GM21619 (cell line): ENCODE measurements at regions not wholly inside any gene's neighbourhood (a gene's known extent, or its start where the extent isn't known, plus 50 kb on each side); places are given as distances from the start of the nearest gene placed in this dataset.
A peak's percentile ranks its signal among the peaks of the same experiment; 100 is the strongest.

ENCODE experiments used
- ATAC-seq: cut with Tn5 transposase; IDR thresholded peaks from one replicate; pipeline ENCODE4 v1.9.1; 2021; ENCODE audit not compliant: unreplicated experiment

GRCh38 chr4:163949976-163950601 lies 455.6 kb downstream of the TMA16 start:
- no peak for ATAC-seq

DNA sequence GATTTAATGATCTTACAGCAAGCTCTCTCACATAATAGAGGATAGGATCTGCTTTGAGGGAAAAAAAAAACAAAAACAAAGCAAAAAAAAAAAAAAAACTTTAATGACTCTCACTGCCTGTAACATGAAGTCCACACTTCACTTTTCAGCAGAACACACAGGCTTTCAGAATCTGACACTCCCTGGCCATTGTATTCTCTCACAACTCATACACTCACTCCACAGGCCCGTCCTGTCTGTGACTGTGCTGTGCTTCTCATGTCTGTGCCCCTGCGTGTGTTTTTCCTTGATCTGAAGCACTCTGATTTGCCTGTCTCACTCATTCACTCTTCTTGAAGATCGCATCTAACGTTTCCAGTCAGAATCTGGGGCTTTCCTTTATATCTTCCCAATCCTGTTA lies 460.8 kb downstream of the TMA16 start:
- no peak for ATAC-seq

DNA sequence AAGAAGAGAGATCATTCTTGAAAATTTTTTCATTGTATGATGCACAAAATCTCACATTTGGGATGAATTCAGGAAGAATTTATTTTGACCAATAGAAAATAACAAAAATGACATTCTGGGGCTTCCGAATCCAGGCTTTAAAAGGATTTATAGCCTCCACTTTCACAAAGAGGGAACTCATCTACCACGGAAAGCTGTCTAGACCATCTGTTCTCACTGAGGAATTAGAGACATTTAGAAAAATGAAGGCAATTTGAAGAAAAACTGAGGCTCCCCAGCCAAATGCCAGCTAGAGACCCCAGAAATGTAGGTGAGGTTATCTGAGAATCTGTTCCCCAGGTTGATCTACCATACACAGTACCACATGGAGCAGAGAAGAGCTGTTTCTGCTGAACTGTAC lies 464.3 kb downstream of the TMA16 start:
- no peak for ATAC-seq

- ATAC-seq, result no peak
These were observed 465.4 kb downstream of the TMA16 start for GRCh38 chr4:163959932-163960331.

GRCh38 chr4:163966612-163967011 lies 472.1 kb downstream of the TMA16 start:
- ATAC-seq, result no peak

- ATAC-seq, result peak; percentile 72
These were observed 472.8 kb downstream of the TMA16 start for GRCh38 chr4:163967263-163967662.

- ATAC-seq, result peak; percentile 13
These were observed 473.2 kb downstream of the TMA16 start for GRCh38 chr4:163967710-163968109.

DNA sequence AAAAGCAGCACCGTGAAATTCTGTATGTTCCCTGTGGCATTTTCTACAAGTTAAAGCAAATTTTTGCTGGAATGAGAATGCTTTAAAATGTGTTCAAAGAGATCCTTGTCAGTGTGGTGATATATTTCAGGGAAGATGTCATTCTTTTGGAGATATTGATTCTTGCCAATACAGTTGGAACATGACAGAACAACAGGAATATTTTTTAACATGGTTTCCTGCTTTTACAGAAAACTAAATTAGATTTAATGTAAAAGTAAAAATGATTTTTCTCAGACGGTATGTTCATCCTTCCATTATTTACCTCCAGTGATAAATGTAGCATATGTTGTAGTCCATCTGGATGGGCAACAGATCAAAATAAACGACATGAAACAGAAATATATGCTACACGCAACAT lies 474.8 kb downstream of the TMA16 start:
- no peak for ATAC-seq

- no peak for ATAC-seq
These were observed 482.1 kb downstream of the TMA16 start for GRCh38 chr4:163976588-163976987.

- no peak for ATAC-seq
These were observed 493.9 kb downstream of the TMA16 start for GRCh38 chr4:163988391-163988790.

DNA sequence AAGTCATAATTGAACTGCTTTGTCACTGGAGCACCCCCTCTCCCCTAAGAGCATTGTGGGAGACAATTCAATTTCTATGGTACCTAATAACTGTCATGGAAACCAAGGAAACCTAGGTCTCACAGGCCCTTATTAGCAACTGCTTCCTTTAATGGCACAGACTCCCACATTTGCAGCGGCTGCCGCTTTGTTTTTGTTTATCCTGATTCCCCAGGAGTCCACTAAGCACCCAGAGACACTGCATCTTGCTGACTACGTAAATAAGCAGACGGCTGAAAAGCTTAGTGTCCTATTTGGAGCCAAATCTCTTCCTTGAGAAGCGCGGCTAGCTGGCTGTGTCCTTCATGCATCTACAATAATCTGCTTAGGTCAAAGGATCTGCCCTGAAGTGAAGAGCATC lies 494.4 kb downstream of the TMA16 start:
- ATAC-seq, result no peak

GRCh38 chr4:163991298-163991865 lies 496.9 kb downstream of the TMA16 start:
- ATAC-seq, result no peak

- no peak for ATAC-seq
These were observed 514.9 kb downstream of the TMA16 start for GRCh38 chr4:164009435-164009834.

DNA sequence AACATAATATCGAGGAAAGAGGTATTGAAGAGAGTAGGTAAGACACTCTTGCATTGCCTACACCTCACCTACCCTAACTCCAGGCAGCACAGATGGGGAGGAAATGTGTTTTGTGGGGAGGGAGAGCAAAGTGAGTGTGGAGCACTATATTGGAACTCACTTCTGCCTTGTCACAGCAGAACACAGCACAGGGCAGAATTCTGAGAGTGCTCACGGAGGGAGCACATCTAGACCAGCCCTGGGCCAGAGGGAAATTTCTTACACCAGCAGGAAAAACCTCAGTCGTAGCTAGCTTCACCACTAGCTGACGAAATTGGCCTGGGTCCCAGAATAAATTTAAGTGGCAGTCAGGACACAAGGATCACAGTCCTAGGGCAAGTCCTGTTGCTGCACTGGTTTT lies 517.3 kb downstream of the TMA16 start:
- ATAC-seq, result no peak

DNA sequence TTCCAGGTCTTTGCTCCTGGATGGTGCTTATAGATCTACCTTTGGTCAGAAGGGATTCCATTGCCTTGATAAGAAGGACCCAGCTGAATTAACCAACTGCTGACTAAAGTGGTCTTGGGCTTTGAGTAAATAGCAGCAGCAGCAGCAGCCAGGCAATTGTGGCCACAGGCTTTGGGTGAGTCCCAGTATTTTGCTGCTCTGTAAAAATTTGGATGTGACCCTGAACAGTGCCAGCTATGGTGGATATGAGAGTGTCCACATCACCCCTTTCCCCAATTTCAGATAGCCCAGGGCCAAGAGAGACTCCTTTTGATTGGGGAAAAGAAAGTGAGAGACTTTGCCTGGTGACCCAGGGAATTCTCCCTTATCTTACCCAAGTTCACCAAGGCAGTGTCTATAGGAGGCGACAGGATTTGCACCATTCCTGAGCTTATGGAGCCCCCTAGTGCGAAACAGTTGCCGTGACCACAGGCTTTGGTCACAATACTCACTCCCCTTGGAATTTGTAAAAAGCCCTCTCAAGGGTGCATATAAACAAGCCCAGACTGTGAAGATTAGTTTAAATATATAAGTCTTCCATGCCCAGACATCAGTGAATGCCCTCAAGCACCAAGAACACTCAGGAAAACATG lies 518.0 kb downstream of the TMA16 start:
- ATAC-seq, result peak; percentile 71

GRCh38 chr4:164021947-164022346 lies 527.5 kb downstream of the TMA16 start:
- no peak for ATAC-seq

GRCh38 chr4:164023214-164023613 lies 528.7 kb downstream of the TMA16 start:
- no peak for ATAC-seq

DNA sequence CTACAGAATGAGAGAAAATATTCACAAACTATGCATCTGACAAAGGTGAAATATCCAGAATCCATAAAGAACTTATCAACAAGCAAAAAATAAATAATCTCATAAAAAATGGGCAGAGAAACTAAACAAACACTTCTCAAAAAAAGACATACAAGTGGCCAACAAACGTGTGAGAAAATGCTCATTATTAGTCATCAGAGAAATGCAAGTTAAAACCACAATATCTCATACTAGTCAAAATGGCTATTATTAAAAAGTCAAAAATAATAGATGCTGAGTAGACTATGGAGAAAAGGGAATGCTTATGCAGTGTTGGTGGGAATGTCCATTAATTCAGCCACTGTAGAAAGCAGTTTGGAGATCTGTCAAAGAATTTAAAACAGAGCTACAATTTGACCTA lies 533.3 kb downstream of the TMA16 start:
- ATAC-seq, result no peak

DNA sequence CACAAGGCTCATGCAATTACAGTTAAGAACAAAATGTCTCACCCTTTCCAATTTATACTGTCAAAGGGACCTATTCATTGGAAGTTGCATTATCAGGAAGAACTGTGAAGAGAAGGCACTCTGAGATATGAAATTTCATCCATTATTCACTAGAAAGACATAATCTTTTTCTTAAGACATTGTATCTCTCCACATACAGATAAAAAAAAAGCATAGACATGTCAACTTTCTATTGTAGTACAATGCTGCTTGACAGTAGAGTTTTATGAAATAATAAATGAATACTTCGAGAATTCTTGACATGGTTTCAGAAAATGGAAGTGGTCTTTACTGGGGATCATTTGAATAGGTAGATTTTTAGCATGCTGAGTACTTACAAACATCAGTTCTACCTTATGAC lies 545.0 kb downstream of the TMA16 start:
- ATAC-seq, result no peak

- ATAC-seq, result no peak
These were observed 562.1 kb downstream of the TMA16 start for GRCh38 chr4:164056426-164057142.

- no peak for ATAC-seq
These were observed 564.4 kb downstream of the TMA16 start for GRCh38 chr4:164058776-164059445.
